Mucosa of descending colon (tissue), 3 donors: ENCODE measurements at regions not wholly inside any gene's neighbourhood (a gene's known extent, or its start where the extent isn't known, plus 50 kb on each side); places are given as distances from the start of the nearest gene placed in this dataset.

Experiments
- ATAC-seq: fragments of 200-7000 bp; cut with Tn5 transposase; one replicate; pipeline ENCODE4 v1.9.1; 2020; ENCODE audit warnings: mild to moderate bottlenecking, moderate library complexity
- DNase-seq, 3 donors: peaks; one replicate each; pipeline ENCODE4 v3.0.0-alpha.2; 2020
- H3K36me3 ChIP-seq: fragments of 200-600 bp; one replicate; pipeline ENCODE4 v1.8.0; 2021; ENCODE audit warnings: low read depth, mild to moderate bottlenecking
- H3K4me1 ChIP-seq: fragments of 200-600 bp; one replicate; pipeline ENCODE4 v1.8.0; 2021; ENCODE audit warnings: low read depth, mild to moderate bottlenecking
- H3K4me3 ChIP-seq: fragments of 200-600 bp; one replicate; pipeline ENCODE4 v1.8.0; 2021; ENCODE audit warnings: mild to moderate bottlenecking
- H3K9me3 ChIP-seq: fragments of 200-600 bp; one replicate; pipeline ENCODE4 v1.8.0; 2021; ENCODE audit warnings: mild to moderate bottlenecking
- intact Hi-C, 2 donors: fragments of 100-400 bp; cut with DNase I in 1 of 2; cut with micrococcal nuclease in 1 of 2; formaldehyde crosslinking; loops; one replicate each; pipeline versions ENCODE4 v1.11.0 to v1.11.1; 2022; cut with DNase I, micrococcal nuclease
- TF ChIP-seq, protein P1 (sequence below): fragments of 200-600 bp; IDR thresholded peaks from one replicate; pipeline ENCODE4 v1.8.0; 2022; ENCODE audit warnings: antibody characterized with exemption, mild to moderate bottlenecking
- donor health status: DM: no; HTN: no; CAD: no; lungs with moderate emphysema.
- donor health status: DM: no; HTN: no; CAD: no.
- donor health status: DM: no; HTN: yes; CAD: no.

GRCh38 chr16:22687031-22687530 lies 126.9 kb upstream of the HS3ST2 start:
- ATAC-seq = no peak

DNA sequence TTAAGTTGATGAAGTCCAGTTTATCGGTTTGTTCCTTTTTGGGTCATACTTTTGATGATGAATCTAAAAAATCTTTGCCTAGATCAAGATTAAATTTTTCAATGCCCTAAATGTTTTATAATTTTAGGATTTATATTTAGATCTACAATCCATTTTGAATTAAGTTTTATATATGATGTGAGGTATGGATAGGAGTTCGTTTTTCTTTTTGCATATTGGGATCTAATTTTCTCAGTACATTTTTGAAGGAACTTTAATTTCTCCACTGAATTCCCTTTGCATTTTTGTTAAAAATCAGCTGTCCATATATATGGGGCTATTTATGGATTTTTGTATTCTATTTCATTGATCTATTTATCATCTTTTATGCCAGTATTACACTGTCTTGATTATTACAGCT lies 125.5 kb upstream of the HS3ST2 start:
- ATAC-seq (no peak), DNase-seq (no peak)
- H3K9me3 ChIP-seq = peaks cover 6% of the 10 kb centered on the region
- TF ChIP-seq, protein P1, sequence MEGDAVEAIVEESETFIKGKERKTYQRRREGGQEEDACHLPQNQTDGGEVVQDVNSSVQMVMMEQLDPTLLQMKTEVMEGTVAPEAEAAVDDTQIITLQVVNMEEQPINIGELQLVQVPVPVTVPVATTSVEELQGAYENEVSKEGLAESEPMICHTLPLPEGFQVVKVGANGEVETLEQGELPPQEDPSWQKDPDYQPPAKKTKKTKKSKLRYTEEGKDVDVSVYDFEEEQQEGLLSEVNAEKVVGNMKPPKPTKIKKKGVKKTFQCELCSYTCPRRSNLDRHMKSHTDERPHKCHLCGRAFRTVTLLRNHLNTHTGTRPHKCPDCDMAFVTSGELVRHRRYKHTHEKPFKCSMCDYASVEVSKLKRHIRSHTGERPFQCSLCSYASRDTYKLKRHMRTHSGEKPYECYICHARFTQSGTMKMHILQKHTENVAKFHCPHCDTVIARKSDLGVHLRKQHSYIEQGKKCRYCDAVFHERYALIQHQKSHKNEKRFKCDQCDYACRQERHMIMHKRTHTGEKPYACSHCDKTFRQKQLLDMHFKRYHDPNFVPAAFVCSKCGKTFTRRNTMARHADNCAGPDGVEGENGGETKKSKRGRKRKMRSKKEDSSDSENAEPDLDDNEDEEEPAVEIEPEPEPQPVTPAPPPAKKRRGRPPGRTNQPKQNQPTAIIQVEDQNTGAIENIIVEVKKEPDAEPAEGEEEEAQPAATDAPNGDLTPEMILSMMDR = no peak
- no peaks in the 10 kb centered on the region for H3K4me1 ChIP-seq
- H3K36me3 ChIP-seq = no peaks in the 10 kb centered on the region
- no peak overlapping the region for H3K4me3 ChIP-seq
- intact Hi-C loops = no loop called here

More at GRCh38 chr16:22687031-22687530, 126.9 kb upstream of the HS3ST2 start:
- H3K4me1 ChIP-seq = no peaks in the 10 kb centered on the region
- intact Hi-C loops = no loop called here
- no peak overlapping the region for H3K4me3 ChIP-seq
- TF ChIP-seq, protein P1 = no peak
- no peak for DNase-seq
- no peaks in the 10 kb centered on the region for H3K36me3 ChIP-seq
- H3K9me3 ChIP-seq = peaks cover 6% of the 10 kb centered on the region

- DNase-seq (no peak), ATAC-seq (no peak)
- intact Hi-C loops = no loop called here
- TF ChIP-seq, protein P1 = no peak
- Histone ChIP-seq H3K4me1 (no peaks in the 10 kb centered on the region), H3K4me3 (no peak overlapping the region), H3K36me3 (no peaks in the 10 kb centered on the region), H3K9me3 (peaks cover 6% of the 10 kb centered on the region)
Observed at GRCh38 chr16:22688930-22689329, 125.0 kb upstream of the HS3ST2 start.

- no peaks in the 10 kb centered on the region for H3K4me1 ChIP-seq
- H3K36me3 ChIP-seq = no peaks in the 10 kb centered on the region
- ATAC-seq (no peak), DNase-seq (no peak)
- peaks cover 6% of the 10 kb centered on the region for H3K9me3 ChIP-seq
- TF ChIP-seq, protein P1 = no peak
- intact Hi-C loops = no loop called here
- no peak overlapping the region for H3K4me3 ChIP-seq
Observed at GRCh38 chr16:22691335-22691734, 122.6 kb upstream of the HS3ST2 start.

DNA sequence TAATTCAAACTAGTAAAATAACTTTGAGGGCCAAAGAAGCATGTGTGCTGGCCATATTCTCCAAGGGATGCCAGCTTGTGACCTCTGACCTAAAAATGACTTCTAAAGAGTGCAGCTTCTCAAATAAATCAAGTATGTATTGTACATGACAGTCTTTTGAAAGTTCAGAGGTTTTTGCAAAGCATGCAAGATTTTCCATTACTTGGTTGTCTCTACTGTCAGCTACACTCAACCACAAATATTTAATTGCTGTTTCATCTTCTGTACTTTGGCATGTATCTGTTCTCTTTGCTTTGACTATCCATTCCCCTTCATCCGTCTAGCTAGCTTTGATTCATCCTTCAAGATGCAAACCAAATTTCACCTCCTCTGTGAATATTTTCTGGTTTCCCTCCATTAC lies 121.9 kb upstream of the HS3ST2 start:
- Histone ChIP-seq H3K4me3 (no peak overlapping the region), H3K4me1 (no peaks in the 10 kb centered on the region), H3K9me3 (peaks cover 4% of the 10 kb centered on the region), H3K36me3 (no peaks in the 10 kb centered on the region)
- TF ChIP-seq, protein P1 = no peak
- DNase-seq = no peak
- ATAC-seq = no peak
- intact Hi-C loops = no loop called here
